Loucy (cell line): ENCODE measurements at regions not wholly inside any gene's neighbourhood (a gene's known extent, or its start where the extent isn't known, plus 50 kb on each side); places are given as distances from the start of the nearest gene placed in this dataset.

Experiments
- EZH2phosphoT487 ChIP-seq: fragments of 200-600 bp; IDR thresholded peaks from 2 replicates; pipeline ENCODE4 v1.6.1; 2018; ENCODE audit warnings: antibody characterized with exemption, mild to moderate bottlenecking, moderate library complexity, borderline replicate concordance
- TF ChIP-seq, protein P1 (sequence below): fragments of 200-600 bp; sonication (generic); conservative IDR thresholded peaks from 2 replicates; pipeline ENCODE4 v1.5.1; 2014; ENCODE audit warnings: mild to moderate bottlenecking, antibody characterized with exemption, low read length

DNA sequence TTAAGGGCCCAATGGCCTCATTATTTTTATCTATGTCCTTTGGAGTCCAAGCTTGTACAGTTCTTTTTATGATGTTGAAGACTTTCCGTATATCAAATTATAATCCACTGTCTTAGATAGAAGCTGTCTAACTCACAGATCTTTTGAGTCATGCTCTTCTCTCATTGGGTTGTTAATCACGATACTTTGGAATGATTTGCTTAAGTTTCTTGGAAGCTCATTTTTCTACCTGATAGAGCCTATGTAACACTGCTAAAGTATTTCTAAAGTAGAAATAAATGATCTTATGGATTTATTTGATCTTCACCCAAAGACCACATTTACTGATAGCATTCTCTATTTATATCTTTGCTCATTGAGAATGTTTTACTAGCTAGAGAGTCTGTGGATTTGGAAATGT, 1554.1 kb downstream of the PLA2G4A start:
- TF ChIP-seq, protein P1, sequence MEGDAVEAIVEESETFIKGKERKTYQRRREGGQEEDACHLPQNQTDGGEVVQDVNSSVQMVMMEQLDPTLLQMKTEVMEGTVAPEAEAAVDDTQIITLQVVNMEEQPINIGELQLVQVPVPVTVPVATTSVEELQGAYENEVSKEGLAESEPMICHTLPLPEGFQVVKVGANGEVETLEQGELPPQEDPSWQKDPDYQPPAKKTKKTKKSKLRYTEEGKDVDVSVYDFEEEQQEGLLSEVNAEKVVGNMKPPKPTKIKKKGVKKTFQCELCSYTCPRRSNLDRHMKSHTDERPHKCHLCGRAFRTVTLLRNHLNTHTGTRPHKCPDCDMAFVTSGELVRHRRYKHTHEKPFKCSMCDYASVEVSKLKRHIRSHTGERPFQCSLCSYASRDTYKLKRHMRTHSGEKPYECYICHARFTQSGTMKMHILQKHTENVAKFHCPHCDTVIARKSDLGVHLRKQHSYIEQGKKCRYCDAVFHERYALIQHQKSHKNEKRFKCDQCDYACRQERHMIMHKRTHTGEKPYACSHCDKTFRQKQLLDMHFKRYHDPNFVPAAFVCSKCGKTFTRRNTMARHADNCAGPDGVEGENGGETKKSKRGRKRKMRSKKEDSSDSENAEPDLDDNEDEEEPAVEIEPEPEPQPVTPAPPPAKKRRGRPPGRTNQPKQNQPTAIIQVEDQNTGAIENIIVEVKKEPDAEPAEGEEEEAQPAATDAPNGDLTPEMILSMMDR, result no peak
- no peak for TF ChIP-seq EZH2phosphoT487
